Hepatocyte (in vitro differentiated cells): ENCODE measurements at regions not wholly inside any gene's neighbourhood (a gene's known extent, or its start where the extent isn't known, plus 50 kb on each side); places are given as distances from the start of the nearest gene placed in this dataset.

Experiments
- EZH2 ChIP-seq: fragments of 200-600 bp; sonication (generic); IDR thresholded peaks from 2 replicates; pipeline ENCODE4 v1.6.1; 2016; ENCODE audit warnings: antibody characterized with exemption, mild to moderate bottlenecking, borderline replicate concordance
- TF ChIP-seq, protein P1 (sequence below): fragments of 200-600 bp; sonication (generic); IDR thresholded peaks from 2 replicates; pipeline ENCODE4 v1.5.1; 2016; ENCODE audit warnings: antibody characterized with exemption, mild to moderate bottlenecking; ENCODE audit not compliant: poor library complexity

DNA sequence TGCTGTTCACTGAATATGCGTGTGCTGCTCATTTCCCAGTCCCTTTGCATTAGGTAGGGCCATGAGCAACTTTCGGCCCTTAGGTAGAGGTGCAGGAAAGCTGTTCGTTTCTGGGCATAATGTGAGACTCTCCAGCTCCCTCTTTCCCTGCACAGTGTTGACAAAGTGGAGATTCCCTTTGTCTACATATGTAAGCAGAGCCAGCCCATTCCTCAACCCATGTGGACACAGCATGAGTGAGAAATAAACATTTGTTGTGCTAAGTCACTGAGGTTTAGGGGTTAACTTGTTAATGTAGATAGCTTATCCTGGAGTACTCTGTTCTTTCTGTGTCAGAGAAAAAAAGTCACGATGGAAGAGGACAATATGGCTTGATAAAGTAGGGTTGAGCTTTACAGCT is 343.8 kb downstream of the PSAT1 start:
- TF ChIP-seq, protein P1, sequence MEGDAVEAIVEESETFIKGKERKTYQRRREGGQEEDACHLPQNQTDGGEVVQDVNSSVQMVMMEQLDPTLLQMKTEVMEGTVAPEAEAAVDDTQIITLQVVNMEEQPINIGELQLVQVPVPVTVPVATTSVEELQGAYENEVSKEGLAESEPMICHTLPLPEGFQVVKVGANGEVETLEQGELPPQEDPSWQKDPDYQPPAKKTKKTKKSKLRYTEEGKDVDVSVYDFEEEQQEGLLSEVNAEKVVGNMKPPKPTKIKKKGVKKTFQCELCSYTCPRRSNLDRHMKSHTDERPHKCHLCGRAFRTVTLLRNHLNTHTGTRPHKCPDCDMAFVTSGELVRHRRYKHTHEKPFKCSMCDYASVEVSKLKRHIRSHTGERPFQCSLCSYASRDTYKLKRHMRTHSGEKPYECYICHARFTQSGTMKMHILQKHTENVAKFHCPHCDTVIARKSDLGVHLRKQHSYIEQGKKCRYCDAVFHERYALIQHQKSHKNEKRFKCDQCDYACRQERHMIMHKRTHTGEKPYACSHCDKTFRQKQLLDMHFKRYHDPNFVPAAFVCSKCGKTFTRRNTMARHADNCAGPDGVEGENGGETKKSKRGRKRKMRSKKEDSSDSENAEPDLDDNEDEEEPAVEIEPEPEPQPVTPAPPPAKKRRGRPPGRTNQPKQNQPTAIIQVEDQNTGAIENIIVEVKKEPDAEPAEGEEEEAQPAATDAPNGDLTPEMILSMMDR = no peak
- no peak for TF ChIP-seq EZH2
